ENCODE measurements at regions not wholly inside any gene's neighbourhood (a gene's known extent, or its start where the extent isn't known, plus 50 kb on each side); places are given as distances from the start of the nearest gene placed in this dataset.

DNA sequence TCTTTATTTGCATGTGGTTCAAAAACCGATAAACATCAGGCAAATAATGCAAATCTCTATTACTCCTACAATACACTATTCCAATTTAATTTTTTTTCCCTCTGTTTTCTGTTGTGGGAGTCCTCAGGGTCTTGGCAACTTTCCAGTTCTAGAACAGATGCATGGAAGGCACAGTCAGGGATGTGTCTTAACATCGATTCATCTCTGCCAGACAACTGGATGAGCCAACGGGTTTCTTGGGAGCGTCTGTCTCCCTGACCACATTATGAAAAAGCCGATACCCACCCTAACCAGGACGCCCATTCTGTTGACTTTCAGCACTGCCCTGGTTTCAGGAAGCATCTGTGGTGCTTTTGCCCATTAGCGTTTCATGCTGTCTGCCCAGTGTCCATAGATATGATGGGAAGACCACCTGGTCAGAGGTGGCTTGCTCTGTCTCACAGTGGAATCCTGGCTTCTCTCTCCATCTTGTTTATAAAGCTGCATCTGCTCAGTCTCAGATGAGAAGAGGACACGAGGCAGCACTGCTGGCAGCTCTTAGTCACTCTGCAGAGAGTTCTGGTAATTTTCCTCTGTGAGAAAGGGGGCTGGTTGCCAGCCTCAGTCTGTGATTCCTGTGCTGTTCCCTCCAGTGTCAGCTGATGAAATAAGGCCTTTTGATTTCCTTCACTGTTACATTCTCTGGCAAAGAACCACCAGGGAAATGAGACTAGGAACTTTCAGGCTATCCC, 57.9 kb upstream of the KCNE4 start:
- Histone ChIP-seq H3K4me2 (no peak overlapping the region), H3K79me2 (ENCODE audit: low read depth) (no peaks in the 10 kb centered on the region), H3K27ac (no peak overlapping the region), H4K20me1 (ENCODE audit: low read depth) (no peaks in the 10 kb centered on the region), H3K4me3 (no peak overlapping the region), H2AFZ (replicated peaks) (peak overlapping the region; percentile 9), H3K9me3 (ENCODE audit: low read depth) (no peaks in the 10 kb centered on the region), H3K4me1 (no peaks in the 10 kb centered on the region), H3K27me3 (no peaks in the 10 kb centered on the region), H3K9ac (no peak overlapping the region), H3F3A (ENCODE audit: low read depth) (no peaks in the 10 kb centered on the region), H3K36me3 (no peaks in the 10 kb centered on the region)
- TF ChIP-seq EZH2phosphoT487 (IDR thresholded peaks at IDR 0.05) (no peak), EZH2 (IDR thresholded peaks at IDR 0.05) (no peak)
- TF ChIP-seq, protein P1, sequence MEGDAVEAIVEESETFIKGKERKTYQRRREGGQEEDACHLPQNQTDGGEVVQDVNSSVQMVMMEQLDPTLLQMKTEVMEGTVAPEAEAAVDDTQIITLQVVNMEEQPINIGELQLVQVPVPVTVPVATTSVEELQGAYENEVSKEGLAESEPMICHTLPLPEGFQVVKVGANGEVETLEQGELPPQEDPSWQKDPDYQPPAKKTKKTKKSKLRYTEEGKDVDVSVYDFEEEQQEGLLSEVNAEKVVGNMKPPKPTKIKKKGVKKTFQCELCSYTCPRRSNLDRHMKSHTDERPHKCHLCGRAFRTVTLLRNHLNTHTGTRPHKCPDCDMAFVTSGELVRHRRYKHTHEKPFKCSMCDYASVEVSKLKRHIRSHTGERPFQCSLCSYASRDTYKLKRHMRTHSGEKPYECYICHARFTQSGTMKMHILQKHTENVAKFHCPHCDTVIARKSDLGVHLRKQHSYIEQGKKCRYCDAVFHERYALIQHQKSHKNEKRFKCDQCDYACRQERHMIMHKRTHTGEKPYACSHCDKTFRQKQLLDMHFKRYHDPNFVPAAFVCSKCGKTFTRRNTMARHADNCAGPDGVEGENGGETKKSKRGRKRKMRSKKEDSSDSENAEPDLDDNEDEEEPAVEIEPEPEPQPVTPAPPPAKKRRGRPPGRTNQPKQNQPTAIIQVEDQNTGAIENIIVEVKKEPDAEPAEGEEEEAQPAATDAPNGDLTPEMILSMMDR (IDR thresholded peaks at IDR 0.05) = no peak
- H3K9me3 Mint-ChIP-seq = peaks cover 4% of the 10 kb centered on the region
- no peak overlapping the region for H3K27ac Mint-ChIP-seq
- H3K36me3 Mint-ChIP-seq = no peaks in the 10 kb centered on the region
- H3K4me3 Mint-ChIP-seq = no peak overlapping the region
- no peak for DNase-seq (ENCODE audit: low spot score)
- peaks cover 2% of the 10 kb centered on the region for H3K27me3 Mint-ChIP-seq (ENCODE audit: insufficient read depth, low read depth)
- H3K4me1 Mint-ChIP-seq = no peaks in the 10 kb centered on the region

DNA sequence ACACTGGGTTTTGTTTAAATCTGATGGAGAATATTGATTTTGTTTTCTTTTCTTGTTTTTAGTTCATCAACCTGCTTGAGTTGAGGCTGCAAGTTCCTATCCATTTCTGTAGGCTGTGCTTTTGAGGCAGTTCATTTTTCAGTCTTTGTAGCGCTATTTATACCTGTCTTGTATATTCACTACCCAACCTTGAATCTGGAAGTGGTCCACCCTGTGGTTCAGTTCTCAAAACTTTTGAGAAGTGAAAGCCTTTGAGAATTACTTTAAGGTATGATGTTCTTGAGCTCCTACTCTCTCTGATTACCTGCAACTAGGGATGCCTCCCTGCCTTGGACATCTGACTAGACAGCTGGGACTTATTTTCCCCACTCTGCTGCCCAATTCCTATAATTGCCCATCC, 53.5 kb upstream of the KCNE4 start:
- no peak for TF ChIP-seq EZH2phosphoT487 (IDR thresholded peaks at IDR 0.05)
- TF ChIP-seq, protein P1 (IDR thresholded peaks at IDR 0.05) = no peak
- Histone ChIP-seq H3K9me3 (ENCODE audit: low read depth) (no peaks in the 10 kb centered on the region), H3K9ac (no peak overlapping the region), H3K27me3 (no peaks in the 10 kb centered on the region), H2AFZ (replicated peaks) (no peak overlapping the region), H3K36me3 (no peaks in the 10 kb centered on the region), H3F3A (ENCODE audit: low read depth) (no peaks in the 10 kb centered on the region), H4K20me1 (ENCODE audit: low read depth) (no peaks in the 10 kb centered on the region), H3K27ac (no peak overlapping the region), H3K79me2 (ENCODE audit: low read depth) (no peaks in the 10 kb centered on the region), H3K4me3 (no peak overlapping the region), H3K4me1 (no peaks in the 10 kb centered on the region), H3K4me2 (no peak overlapping the region)
- Mint-ChIP-seq H3K27me3 (ENCODE audit: insufficient read depth, low read depth) (no peaks in the 10 kb centered on the region), H3K4me3 (no peak overlapping the region), H3K36me3 (no peaks in the 10 kb centered on the region), H3K4me1 (peaks cover 18% of the 10 kb centered on the region), H3K9me3 (no peaks in the 10 kb centered on the region), H3K27ac (no peak overlapping the region)
- DNase-seq (ENCODE audit: low spot score) = no peak

DNA sequence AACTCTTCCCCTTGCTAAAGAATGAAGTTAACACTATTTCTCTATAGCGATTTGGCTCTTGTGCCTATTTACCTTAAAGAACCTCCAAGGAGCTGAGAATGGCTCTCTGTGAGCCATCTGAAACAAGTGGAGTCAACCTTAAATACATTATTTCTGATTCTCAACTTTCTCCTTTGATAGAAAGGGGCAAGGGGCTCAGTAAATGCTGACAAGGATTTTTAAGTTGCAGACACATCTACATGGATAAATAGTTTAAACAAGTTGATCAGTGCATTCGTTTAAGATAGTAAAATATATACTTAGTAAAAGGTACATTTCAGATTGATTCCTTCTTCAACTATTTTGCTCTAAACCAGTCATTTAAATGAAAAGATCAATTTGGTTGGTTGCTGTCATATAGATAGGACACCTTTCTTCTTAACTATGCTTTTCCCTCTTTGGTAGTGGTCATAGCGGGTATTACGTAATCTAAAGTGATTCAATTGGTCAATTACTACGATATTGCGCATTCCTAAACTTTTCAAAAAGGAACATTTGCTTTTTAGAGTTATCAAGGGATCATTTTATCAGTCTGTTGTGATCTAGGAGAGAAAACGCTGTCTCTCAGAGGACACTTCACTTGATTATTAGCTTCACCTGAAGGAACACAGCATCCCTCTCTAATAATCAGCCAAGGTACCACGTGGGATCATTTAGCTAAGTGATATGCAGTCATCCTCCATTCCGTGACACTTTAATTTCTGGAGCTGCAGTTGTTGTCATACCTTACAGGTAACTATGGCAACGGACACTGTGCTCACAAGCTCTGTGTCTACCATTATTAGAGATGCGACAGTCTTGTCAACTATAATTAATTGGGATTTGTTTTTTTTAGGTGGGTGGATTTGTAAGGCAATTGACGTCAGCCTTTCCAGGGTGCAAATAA, 50.9 kb upstream of the KCNE4 start:
- Mint-ChIP-seq H3K9me3 (no peaks in the 10 kb centered on the region), H3K4me3 (peak overlapping the region; percentile 28), H3K36me3 (no peaks in the 10 kb centered on the region), H3K4me1 (peaks cover 18% of the 10 kb centered on the region), H3K27ac (no peak overlapping the region), H3K27me3 (ENCODE audit: insufficient read depth, low read depth) (no peaks in the 10 kb centered on the region)
- TF ChIP-seq, protein P1 (IDR thresholded peaks at IDR 0.05) = no peak
- TF ChIP-seq EZH2phosphoT487 (IDR thresholded peaks at IDR 0.05) (no peak), EZH2 (IDR thresholded peaks at IDR 0.05) (no peak)
- Histone ChIP-seq H3K9me3 (ENCODE audit: low read depth) (no peaks in the 10 kb centered on the region), H4K20me1 (ENCODE audit: low read depth) (no peaks in the 10 kb centered on the region), H2AFZ (replicated peaks) (no peak overlapping the region), H3K4me2 (no peak overlapping the region), H3F3A (ENCODE audit: low read depth) (no peaks in the 10 kb centered on the region), H3K27me3 (no peaks in the 10 kb centered on the region), H3K36me3 (no peaks in the 10 kb centered on the region), H3K79me2 (ENCODE audit: low read depth) (no peaks in the 10 kb centered on the region), H3K4me3 (no peak overlapping the region), H3K27ac (no peak overlapping the region), H3K9ac (no peak overlapping the region), H3K4me1 (no peaks in the 10 kb centered on the region)
- no peak for DNase-seq (ENCODE audit: low spot score)

All from neural progenitor cell (in vitro differentiated cells).